ENCODE measurements at regions not wholly inside any gene's neighbourhood (a gene's known extent, or its start where the extent isn't known, plus 50 kb on each side); places are given as distances from the start of the nearest gene placed in this dataset.

DNA sequence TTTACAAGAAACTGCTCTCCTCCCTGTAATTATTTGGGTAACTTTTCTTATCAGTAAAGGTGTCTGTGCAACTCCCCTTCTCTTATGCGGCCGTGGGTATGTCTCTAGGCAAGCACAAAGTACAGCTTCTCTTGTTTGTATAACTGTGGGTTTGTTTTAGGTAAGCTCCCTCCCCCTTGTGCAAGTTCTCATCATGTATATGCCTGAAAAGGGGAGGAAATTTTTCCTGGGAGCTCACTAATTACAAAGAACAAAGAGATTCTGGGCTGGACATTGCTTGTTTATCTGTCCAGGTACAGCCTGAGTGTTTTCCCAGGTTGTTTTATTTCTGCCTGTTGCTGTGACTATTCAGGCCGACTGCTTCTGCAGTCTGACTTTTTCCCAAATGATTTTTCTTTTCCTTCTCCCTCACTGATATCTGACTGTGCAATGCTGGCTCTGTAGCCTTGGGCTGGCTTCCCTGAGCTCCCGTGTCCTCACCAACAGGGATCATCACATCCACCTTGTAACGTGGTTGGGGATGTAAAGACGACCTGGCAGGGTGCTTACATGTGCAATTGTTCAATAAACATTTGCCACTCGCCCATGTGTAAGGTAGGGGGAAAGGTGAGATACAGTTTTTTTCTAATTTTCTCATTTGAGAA lies 916.5 kb downstream of the AACS start:
- no peak for TF ChIP-seq YY1 (IDR thresholded peaks at IDR 0.05; ENCODE audit: low read depth)
- no peak for TF ChIP-seq EP300 (IDR thresholded peaks at IDR 0.05; ENCODE audit: borderline replicate concordance)
- no peak for TF ChIP-seq ZBTB7A (IDR thresholded peaks at IDR 0.05; ENCODE audit: low read depth)
- TF ChIP-seq EGR1 (IDR thresholded peaks at IDR 0.05), result no peak
